IPS-20b (cell line): ENCODE measurements at regions not wholly inside any gene's neighbourhood (a gene's known extent, or its start where the extent isn't known, plus 50 kb on each side); places are given as distances from the start of the nearest gene placed in this dataset.

ENCODE experiments used
- H3K27ac ChIP-seq: one replicate; pipeline ENCODE4 v1.5.1; 2013; ENCODE audit warnings: low read length
- H3K27me3 ChIP-seq: 2 replicates; pipeline ENCODE4 v1.6.1; 2013; ENCODE audit warnings: mild to moderate bottlenecking, low read length, inconsistent platforms; ENCODE audit not compliant: insufficient read depth
- H3K36me3 ChIP-seq: 2 replicates; pipeline ENCODE4 v1.6.1; 2013; ENCODE audit warnings: low read depth, mild to moderate bottlenecking, inconsistent platforms, low read length, moderate library complexity; ENCODE audit not compliant: insufficient read depth
- H3K4me1 ChIP-seq: 2 replicates; pipeline ENCODE4 v1.6.1; 2013; ENCODE audit warnings: mild to moderate bottlenecking, control low read depth, inconsistent platforms, low read length, moderate library complexity; ENCODE audit not compliant: insufficient read depth
- H3K4me3 ChIP-seq: 2 replicates; pipeline ENCODE4 v1.5.1; 2013; ENCODE audit warnings: mild to moderate bottlenecking, low read length, inconsistent platforms
- H3K9ac ChIP-seq: 2 replicates; pipeline ENCODE4 v1.6.1; 2013; ENCODE audit warnings: low read depth, mild to moderate bottlenecking, inconsistent platforms, low read length, moderate library complexity
- H3K9me3 ChIP-seq: 2 replicates; pipeline ENCODE4 v1.6.1; 2013; ENCODE audit warnings: mild to moderate bottlenecking, low read depth, low read length, inconsistent platforms; ENCODE audit not compliant: insufficient read depth

DNA sequence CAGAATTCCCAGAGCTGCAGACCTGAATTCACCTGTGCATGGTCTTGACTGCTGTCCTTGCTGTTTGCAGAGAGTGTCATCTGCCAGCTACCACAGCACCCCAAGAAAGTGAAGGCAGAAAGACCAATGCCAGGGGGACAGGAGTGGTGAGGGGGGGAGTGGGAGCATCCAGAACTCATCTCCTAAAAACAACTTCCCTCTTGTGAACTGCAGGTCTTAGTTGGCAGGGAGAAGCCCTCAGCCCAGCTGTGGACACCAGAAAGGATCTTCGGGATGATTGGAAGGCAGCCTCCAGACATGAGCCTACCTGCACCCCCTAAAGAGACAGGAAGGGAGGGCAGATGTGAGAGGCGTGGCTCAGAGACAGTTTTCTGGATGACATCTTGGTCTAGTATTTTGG is 615.8 kb upstream of the MGMT start:
- Histone ChIP-seq H3K36me3 (no peaks in the 10 kb centered on the region), H3K9me3 (no peaks in the 10 kb centered on the region), H3K4me3 (no peak overlapping the region), H3K9ac (no peak overlapping the region), H3K27me3 (no peaks in the 10 kb centered on the region), H3K27ac (no peak overlapping the region), H3K4me1 (peaks cover 6% of the 10 kb centered on the region; the same call in 1 of the 2 replicates)

DNA sequence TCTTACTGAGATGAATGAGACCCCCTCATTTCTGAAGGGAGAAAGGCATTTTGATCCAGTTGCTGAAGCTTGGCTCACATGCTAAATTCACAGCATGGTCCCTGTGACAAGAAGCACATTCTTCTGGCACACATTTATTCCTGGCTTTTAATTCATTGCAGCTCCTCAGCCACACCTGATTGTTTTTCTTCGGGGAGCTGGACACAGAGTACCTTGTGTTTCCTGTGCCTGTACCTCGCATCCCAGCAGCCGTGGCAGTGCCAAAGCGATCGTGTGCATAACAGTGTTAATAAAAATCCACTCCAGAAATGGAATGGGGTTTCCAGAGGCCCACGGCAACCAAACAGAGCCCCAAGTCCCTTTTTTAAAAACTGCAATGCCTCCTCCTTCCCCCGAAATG is 615.3 kb upstream of the MGMT start:
- no peak overlapping the region for H3K9ac ChIP-seq
- H3K36me3 ChIP-seq: no peaks in the 10 kb centered on the region
- H3K9me3 ChIP-seq: no peaks in the 10 kb centered on the region
- H3K27me3 ChIP-seq: no peaks in the 10 kb centered on the region
- no peak overlapping the region for H3K27ac ChIP-seq
- no peak overlapping the region for H3K4me3 ChIP-seq
- peaks cover 6% of the 10 kb centered on the region; the same call in 1 of the 2 replicates for H3K4me1 ChIP-seq

DNA sequence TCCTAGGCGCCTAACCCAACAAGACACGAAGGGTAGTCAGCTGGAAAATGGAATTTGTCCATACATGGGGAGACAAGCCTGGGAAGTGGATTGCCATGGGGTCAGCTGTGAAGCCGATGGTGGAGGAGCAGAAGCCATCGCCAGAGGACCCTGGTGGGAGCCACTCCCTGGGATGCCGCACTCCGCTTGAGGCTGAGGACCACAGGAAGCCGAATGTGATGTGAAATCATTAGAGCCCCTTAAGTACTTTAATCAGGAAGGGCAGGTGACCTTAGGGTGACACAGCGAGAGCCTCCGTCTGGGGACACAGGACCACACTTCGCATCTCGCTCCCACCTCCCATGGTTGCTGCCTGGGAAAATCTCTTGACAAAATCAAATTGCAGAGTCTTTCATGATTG is 614.6 kb upstream of the MGMT start:
- H3K4me1 ChIP-seq: peaks cover 6% of the 10 kb centered on the region; the same call in 1 of the 2 replicates
- H3K4me3 ChIP-seq: no peak overlapping the region
- no peaks in the 10 kb centered on the region for H3K9me3 ChIP-seq
- no peaks in the 10 kb centered on the region for H3K27me3 ChIP-seq
- no peak overlapping the region for H3K27ac ChIP-seq
- no peak overlapping the region for H3K9ac ChIP-seq
- H3K36me3 ChIP-seq: no peaks in the 10 kb centered on the region

DNA sequence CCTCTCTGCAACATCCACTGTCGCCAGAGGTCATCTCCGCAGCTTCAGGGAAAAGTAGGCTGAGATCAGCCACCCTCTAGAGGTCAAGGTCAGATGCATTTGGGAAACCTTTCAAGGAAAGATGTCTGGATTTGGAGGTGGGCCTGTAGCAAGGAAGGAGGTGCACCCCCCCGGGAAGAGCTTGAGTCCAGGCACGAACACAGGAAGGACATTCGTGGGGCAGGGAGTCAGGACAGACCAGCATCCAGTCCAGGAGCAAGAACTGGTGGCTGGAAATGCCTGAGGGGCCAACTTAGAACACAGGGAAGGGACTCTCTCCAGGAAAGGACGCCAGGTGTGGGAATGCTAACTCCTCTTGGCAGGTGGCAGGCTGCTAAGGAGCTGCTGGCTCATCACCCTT is 614.1 kb upstream of the MGMT start:
- H3K4me1 ChIP-seq: peaks cover 6% of the 10 kb centered on the region; the same call in 1 of the 2 replicates
- no peak overlapping the region for H3K9ac ChIP-seq
- no peaks in the 10 kb centered on the region for H3K36me3 ChIP-seq
- H3K9me3 ChIP-seq: no peaks in the 10 kb centered on the region
- no peak overlapping the region for H3K27ac ChIP-seq
- no peaks in the 10 kb centered on the region for H3K27me3 ChIP-seq
- no peak overlapping the region for H3K4me3 ChIP-seq

DNA sequence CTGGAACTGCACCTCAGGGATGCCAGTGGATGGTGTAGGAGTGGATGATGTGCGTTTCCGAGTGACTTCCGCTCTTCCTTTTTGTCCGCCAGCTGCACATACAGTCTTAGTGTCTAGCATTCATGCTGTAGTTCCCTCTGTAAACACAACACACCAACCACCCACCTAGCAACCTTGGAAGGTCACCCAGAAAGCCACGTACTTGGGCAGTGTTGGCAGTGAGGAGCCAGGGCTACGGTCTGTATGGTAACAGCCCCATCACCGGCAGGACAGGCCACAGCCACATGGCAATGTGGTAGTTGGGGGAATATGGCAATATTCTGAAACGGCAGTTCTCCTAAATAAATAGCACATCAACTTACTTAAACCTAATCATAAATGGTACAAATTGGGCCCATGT is 613.5 kb upstream of the MGMT start:
- Histone ChIP-seq H3K27me3 (no peaks in the 10 kb centered on the region), H3K4me3 (no peak overlapping the region), H3K27ac (no peak overlapping the region), H3K36me3 (no peaks in the 10 kb centered on the region), H3K9ac (no peak overlapping the region), H3K4me1 (peaks cover 6% of the 10 kb centered on the region; the same call in 1 of the 2 replicates), H3K9me3 (no peaks in the 10 kb centered on the region)

DNA sequence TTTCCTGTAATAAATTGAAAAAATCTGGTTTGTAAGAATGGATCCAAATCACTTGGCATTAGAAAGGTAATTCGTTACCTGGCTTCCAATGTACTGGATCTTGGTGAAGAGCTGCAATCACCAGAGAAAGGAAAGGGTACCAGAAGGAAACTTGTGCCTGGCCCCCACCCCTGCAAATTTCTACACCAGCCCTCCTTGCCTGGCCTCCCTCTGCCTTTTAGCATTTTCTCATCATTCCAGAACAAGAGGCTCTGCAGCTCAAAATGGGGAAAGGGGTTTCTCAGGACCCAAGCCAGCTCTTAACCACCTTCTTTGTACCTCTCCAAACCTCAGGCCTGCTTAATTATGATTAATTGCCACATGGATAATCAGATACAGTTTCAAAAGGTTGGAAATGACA is 612.8 kb upstream of the MGMT start:
- Histone ChIP-seq H3K27me3 (no peaks in the 10 kb centered on the region), H3K27ac (no peak overlapping the region), H3K4me3 (no peak overlapping the region), H3K36me3 (no peaks in the 10 kb centered on the region), H3K9ac (no peak overlapping the region), H3K4me1 (peaks cover 6% of the 10 kb centered on the region; the same call in 1 of the 2 replicates), H3K9me3 (no peaks in the 10 kb centered on the region)

DNA sequence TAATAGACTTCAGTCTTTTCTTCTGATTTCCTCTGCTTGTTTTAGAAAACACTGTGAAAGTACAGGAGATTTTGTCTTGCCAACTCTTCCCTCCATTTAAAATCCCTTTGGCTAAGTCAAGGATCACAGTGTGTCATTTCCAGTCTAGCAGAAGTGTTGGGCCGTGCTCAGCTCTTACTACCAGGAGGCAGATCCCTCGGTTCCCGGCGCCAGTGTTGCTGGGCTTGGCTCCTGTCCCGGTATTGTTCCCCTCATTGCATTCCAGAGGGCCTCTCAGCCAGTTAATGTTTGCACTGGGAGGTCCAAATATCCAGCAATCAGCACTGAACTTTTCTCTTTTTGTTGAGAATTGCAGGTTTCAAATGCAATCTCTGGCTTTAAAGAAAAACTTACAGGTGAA is 612.1 kb upstream of the MGMT start:
- H3K9me3 ChIP-seq: no peaks in the 10 kb centered on the region
- H3K9ac ChIP-seq: no peak overlapping the region
- no peak overlapping the region for H3K27ac ChIP-seq
- no peaks in the 10 kb centered on the region for H3K36me3 ChIP-seq
- no peak overlapping the region for H3K4me3 ChIP-seq
- H3K27me3 ChIP-seq: no peaks in the 10 kb centered on the region
- H3K4me1 ChIP-seq: peaks cover 6% of the 10 kb centered on the region; the same call in 1 of the 2 replicates

DNA sequence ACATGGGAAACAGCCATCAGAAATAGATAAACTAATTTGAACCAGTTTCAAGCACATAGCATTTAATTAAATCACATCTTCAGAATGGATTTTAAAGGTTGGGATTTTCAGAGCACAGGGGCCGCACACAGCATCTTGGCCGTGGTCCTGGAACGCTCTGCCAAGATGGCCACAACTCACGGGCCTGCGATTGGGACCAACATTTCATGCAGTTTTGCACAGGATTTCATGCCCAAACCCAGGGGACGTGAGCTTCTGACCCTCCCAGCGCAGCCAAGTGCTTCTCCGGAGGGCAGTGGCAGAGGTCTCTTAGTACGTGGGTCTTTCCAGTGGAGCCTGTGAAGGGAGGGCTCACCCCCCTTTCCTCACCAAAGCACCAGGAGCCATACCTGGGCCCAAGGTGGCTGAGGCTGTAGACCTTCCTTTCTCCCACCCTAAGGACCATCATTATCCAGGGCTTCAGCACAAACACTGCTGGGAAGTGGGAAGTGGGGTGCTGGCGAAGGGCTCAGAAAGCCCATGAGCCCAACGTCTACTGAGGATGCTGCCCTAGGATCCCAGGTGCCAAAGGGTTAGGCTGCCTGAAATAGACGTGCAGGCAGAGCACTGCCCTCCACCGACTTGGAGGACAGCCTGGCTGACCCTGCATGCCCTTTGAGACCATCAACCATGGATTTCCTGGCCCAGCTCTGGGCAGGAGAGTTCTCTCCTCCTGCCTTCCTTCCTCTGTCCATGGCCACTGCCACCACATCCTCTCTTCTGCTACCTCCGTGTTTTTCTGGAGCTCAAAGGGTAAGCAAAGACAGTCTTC is 611.2 kb upstream of the MGMT start:
- H3K9me3 ChIP-seq: no peaks in the 10 kb centered on the region
- H3K27ac ChIP-seq: no peak overlapping the region
- no peaks in the 10 kb centered on the region for H3K36me3 ChIP-seq
- no peaks in the 10 kb centered on the region for H3K27me3 ChIP-seq
- H3K4me1 ChIP-seq: peaks cover 6% of the 10 kb centered on the region; the same call in 1 of the 2 replicates
- no peak overlapping the region for H3K4me3 ChIP-seq
- H3K9ac ChIP-seq: no peak overlapping the region

DNA sequence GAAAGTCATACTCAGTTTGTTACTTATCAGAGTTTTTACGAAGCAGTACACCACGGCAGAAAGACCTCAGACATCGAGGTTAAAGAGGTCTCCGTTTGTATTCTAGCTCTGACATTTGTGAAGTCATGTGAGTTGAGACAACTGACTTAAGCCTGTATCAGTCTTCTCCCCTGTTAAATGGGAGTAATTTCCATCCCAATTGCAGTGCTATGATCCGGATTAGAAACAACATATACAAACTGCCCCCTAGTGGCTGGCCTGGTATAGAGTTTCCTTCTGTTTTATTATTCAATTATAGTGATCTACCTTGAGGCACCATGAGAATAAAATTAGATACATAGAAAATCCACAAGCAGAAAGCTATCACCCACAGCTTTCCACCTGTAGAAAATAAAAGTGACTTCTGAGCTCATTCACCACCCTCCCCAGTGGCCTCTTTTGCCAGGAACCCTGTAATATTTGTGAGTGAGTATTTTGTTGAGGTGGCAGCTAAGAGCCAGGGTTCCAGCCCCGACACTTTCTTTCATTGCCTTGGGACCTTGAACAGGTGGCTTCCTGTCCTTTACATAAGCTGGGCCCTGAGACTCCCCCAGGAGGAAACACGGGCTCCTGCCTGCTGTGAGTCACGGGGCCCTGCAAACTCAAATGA is 607.2 kb upstream of the MGMT start:
- no peaks in the 10 kb centered on the region for H3K9me3 ChIP-seq
- H3K27me3 ChIP-seq: no peaks in the 10 kb centered on the region
- no peak overlapping the region for H3K27ac ChIP-seq
- no peaks in the 10 kb centered on the region for H3K36me3 ChIP-seq
- H3K4me1 ChIP-seq: peaks cover 2% of the 10 kb centered on the region; the same call in 1 of the 2 replicates
- no peak overlapping the region for H3K9ac ChIP-seq
- no peak overlapping the region for H3K4me3 ChIP-seq

DNA sequence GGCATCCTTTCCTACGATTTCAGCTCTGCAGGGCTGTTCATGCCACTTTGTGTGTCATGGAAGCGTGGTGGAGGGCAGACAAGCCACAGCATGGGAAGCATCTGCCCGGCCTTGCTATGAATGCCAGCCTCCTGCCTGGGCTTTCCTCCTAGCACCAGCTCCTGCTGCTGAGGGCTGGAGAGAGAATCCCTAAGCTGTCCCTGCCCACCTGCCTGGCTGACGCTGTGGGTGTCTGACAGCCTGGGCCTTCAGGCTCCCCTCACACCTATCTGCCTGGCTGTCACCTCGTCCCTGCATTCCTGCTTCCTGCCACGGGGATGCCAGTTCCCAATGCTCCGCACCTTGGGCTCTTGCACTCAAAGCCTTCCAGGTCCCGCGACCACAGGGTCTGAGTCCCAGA is 606.5 kb upstream of the MGMT start:
- Histone ChIP-seq H3K9ac (no peak overlapping the region), H3K36me3 (no peaks in the 10 kb centered on the region), H3K27me3 (no peaks in the 10 kb centered on the region), H3K27ac (no peak overlapping the region), H3K4me1 (no peaks in the 10 kb centered on the region), H3K4me3 (no peak overlapping the region), H3K9me3 (no peaks in the 10 kb centered on the region)

DNA sequence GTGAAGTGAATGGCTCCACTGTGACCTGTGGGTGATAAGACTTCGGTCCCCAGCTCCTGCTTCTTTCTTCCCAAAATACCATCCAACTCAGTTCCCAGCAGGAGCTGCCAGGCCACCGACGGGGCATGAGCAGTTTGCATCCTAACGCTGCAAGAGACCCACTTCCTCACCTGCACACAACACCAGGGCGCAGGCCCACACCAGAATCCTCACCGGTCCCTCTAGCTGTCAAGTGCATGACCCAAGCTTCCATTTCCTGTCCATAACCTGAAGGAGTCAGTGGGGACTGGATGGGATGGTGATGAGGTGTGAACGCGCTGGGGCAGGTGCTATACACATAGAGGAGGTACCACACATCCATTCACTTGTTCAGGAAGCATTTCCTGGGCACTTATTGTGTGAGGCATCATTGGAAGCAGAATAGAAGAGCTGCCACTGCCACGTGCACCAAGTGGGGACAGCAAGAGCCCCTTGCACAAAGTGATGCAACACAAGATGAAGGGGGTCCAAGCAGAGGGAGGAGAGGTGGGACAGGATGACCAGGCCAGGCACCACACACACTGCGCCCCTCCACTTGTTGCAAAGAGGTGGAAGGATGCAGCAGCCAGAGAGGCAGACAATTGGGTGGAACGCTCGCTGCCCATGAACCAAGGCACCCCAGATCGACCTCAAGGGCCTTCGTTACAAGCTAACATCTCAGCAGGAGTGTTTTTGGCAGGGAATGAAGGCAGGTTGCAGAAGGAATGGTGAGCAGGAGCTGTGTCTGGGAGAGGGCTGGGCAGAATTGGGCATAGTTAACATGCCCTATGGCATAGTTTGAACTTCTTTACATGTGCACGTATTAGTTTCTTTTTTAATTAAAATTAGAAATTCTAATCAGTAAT is 605.8 kb upstream of the MGMT start:
- H3K4me1 ChIP-seq: no peaks in the 10 kb centered on the region
- no peaks in the 10 kb centered on the region for H3K36me3 ChIP-seq
- H3K4me3 ChIP-seq: no peak overlapping the region
- H3K27ac ChIP-seq: no peak overlapping the region
- no peaks in the 10 kb centered on the region for H3K27me3 ChIP-seq
- H3K9me3 ChIP-seq: no peaks in the 10 kb centered on the region
- H3K9ac ChIP-seq: no peak overlapping the region
